Mesothelial cell of epicardium (in vitro differentiated cells): ENCODE measurements at regions not wholly inside any gene's neighbourhood (a gene's known extent, or its start where the extent isn't known, plus 50 kb on each side); places are given as distances from the start of the nearest gene placed in this dataset.

ENCODE experiments used
- DNase-seq, 2 experiments: peaks; one replicate each; pipeline ENCODE4 v3.0.0; 2021; ENCODE audit warnings: low spot score in 2 of 2; ENCODE audit not compliant: unreplicated experiment in 2 of 2
- H3K27ac Mint-ChIP-seq: 2 replicates; pipeline ENCODE4 v1.8.0; 2021; ENCODE audit warnings: mixed read lengths
- H3K27me3 Mint-ChIP-seq: 2 replicates; pipeline ENCODE4 v1.8.0; 2021; ENCODE audit warnings: low read depth, mixed read lengths
- H3K36me3 Mint-ChIP-seq: 2 replicates; pipeline ENCODE4 v1.8.0; 2021; ENCODE audit warnings: mixed read lengths
- H3K4me1 Mint-ChIP-seq: 2 replicates; pipeline ENCODE4 v1.8.0; 2021; ENCODE audit warnings: mixed read lengths
- H3K4me3 Mint-ChIP-seq: 2 replicates; pipeline ENCODE4 v1.8.0; 2021; ENCODE audit warnings: mild to moderate bottlenecking, moderate library complexity, mixed read lengths
- H3K9me3 Mint-ChIP-seq: 2 replicates; pipeline ENCODE4 v1.8.0; 2021; ENCODE audit warnings: mixed read lengths
- TF ChIP-seq, protein P1 (sequence below): fragments of 200-600 bp; sonication (generic); IDR thresholded peaks from one replicate; pipeline ENCODE4 v1.5.0; 2021; ENCODE audit warnings: antibody characterized with exemption; ENCODE audit not compliant: unreplicated experiment

DNA sequence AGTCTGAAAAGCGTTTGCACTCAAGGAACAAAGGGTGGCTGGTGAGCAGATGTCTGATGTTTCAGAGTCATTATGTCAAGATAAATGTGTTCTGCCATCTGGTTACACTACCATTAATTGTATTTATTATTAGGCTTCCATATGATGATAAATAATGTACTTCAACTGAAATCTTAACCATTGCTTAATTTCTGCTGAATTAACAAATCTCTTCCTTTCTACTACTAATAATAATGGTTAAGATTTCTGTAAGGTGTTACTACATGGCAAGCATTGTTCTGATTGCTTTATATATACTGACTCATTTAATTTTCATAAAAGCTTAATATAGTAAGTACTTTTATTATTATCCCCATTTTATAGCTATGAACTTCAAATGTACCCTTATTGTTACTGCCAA lies 68.4 kb upstream of the GALNT15 start:
- Mint-ChIP-seq H3K36me3 (no peaks in the 10 kb centered on the region), H3K9me3 (peaks cover 8% of the 10 kb centered on the region), H3K4me1 (no peaks in the 10 kb centered on the region), H3K27ac (no peak overlapping the region), H3K4me3 (no peak overlapping the region), H3K27me3 (peaks cover 14% of the 10 kb centered on the region)
- TF ChIP-seq, protein P1, sequence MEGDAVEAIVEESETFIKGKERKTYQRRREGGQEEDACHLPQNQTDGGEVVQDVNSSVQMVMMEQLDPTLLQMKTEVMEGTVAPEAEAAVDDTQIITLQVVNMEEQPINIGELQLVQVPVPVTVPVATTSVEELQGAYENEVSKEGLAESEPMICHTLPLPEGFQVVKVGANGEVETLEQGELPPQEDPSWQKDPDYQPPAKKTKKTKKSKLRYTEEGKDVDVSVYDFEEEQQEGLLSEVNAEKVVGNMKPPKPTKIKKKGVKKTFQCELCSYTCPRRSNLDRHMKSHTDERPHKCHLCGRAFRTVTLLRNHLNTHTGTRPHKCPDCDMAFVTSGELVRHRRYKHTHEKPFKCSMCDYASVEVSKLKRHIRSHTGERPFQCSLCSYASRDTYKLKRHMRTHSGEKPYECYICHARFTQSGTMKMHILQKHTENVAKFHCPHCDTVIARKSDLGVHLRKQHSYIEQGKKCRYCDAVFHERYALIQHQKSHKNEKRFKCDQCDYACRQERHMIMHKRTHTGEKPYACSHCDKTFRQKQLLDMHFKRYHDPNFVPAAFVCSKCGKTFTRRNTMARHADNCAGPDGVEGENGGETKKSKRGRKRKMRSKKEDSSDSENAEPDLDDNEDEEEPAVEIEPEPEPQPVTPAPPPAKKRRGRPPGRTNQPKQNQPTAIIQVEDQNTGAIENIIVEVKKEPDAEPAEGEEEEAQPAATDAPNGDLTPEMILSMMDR, result no peak
- no peak for DNase-seq

DNA sequence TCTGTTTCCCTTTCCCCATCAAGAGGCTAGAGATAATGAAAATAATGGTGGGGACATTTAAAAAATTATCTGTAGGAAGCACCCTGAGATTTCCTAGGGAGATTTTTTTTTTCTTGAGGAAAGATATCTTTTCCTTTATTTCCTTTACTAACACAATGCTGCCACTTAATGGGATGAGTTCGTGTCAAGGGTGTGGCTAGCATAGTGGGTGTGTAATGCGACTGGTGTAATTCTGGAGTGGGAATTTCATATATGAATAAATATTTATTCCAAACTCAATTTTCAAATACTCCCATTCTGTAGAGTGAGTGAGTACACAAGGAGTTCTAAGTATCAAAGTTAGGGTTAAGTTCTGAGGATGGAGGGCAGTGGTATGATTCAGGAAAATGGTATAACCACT lies 66.1 kb upstream of the GALNT15 start:
- Mint-ChIP-seq H3K27ac (no peak overlapping the region), H3K9me3 (peaks cover 19% of the 10 kb centered on the region), H3K27me3 (peaks cover 14% of the 10 kb centered on the region), H3K36me3 (no peaks in the 10 kb centered on the region), H3K4me1 (no peaks in the 10 kb centered on the region), H3K4me3 (no peak overlapping the region)
- TF ChIP-seq, protein P1, result no peak
- no peak for DNase-seq

DNA sequence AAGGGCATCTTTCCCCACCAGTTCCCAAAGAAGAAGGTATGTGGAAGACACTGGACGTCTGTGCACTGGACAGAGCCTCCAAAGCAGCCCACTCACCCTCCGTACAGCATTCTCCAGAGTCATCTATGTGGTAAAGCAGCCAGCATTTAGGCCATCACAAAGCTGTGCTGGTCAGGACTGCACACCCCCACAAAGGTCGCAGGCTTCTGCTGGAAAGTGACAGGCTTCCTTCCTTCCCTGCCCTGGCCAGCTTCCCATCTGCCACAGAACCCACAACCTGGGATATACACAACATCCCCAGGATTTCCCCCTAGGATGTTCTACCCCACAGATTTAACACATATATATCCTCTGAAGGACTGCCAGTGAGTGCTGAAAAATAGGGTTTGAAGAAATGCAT lies 64.6 kb upstream of the GALNT15 start:
- Mint-ChIP-seq H3K9me3 (peaks cover 24% of the 10 kb centered on the region), H3K36me3 (no peaks in the 10 kb centered on the region), H3K4me3 (no peak overlapping the region), H3K27ac (no peak overlapping the region), H3K4me1 (no peaks in the 10 kb centered on the region), H3K27me3 (peaks cover 10% of the 10 kb centered on the region)
- TF ChIP-seq, protein P1, result no peak
- no peak for DNase-seq

DNA sequence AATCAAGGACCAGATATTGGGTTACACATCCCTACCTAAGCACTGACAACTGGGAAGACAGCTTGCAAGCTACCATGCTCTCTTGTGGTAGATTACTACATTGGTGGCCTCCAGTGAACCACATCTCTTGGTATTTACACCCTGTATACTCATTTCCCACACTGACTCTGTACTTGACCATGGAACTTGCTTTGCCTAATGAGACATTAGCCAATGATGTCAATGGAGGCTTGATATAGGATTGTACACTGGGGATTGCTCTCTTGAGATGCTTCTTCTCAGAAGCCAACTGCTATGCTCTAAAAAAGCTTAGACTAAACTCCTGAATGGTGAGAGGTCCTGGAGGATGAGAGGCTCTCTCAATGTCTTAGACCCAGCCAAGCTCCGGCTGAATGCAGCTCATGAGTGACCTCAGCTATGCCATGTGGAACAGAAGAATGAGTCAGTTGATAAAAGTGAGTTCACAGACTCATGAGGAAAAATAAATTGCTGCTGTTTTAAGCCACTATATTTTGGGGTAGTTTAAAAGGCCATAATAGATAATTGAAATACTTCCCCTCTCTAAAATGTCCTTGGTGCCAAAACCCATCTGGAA lies 61.5 kb upstream of the GALNT15 start:
- Mint-ChIP-seq H3K4me3 (no peak overlapping the region), H3K27me3 (peaks cover 6% of the 10 kb centered on the region), H3K27ac (no peak overlapping the region), H3K36me3 (no peaks in the 10 kb centered on the region), H3K9me3 (peaks cover 17% of the 10 kb centered on the region), H3K4me1 (no peaks in the 10 kb centered on the region)
- TF ChIP-seq, protein P1, result no peak
- DNase-seq, result no peak

DNA sequence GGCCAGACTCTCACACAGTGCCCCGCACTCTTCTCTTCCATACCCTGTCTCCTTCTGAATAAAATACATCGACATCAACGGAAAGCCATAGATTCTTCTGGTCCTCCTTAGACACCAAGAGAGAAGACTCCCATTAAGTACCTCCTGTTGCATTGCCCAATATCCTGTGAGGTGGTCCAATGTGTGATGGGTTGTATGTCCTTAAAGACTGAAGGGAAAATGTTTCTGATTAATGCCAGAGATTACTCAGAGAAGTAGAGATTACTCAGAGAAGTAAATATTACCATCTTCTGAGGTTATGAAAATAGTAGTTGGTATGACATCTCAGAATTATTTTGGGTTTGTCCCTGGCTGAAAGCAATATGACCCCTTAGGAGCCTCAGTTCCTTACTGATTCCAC lies 60.8 kb upstream of the GALNT15 start:
- no peak for DNase-seq
- Mint-ChIP-seq H3K9me3 (peaks cover 17% of the 10 kb centered on the region), H3K4me3 (no peak overlapping the region), H3K27me3 (peaks cover 6% of the 10 kb centered on the region), H3K4me1 (no peaks in the 10 kb centered on the region), H3K27ac (no peak overlapping the region), H3K36me3 (no peaks in the 10 kb centered on the region)
- TF ChIP-seq, protein P1, result no peak

DNA sequence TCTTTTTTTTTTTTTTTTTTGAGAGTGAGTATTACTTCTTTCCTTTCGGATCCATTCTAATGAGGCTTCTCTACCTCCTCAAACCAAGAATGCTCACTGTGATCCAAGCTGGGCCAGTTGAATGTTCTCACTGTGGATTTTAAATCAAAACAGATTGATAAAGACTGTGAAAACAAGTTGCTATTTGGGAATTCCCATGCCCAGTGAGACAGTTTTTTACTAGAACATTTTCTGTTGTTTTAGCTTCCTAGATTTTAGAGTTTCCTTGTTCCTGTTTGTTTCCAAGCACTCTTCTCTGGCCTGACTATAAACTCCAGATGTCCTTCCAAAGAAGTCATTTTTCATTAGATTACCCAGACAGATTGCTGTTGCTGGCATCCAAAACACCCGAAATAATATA lies 60.1 kb upstream of the GALNT15 start:
- TF ChIP-seq, protein P1, result no peak
- no peak overlapping the region for H3K4me3 Mint-ChIP-seq
- DNase-seq, result no peak
- H3K4me1 Mint-ChIP-seq, result no peaks in the 10 kb centered on the region
- H3K9me3 Mint-ChIP-seq, result peaks cover 17% of the 10 kb centered on the region
- peaks cover 6% of the 10 kb centered on the region for H3K27me3 Mint-ChIP-seq
- no peaks in the 10 kb centered on the region for H3K36me3 Mint-ChIP-seq
- no peak overlapping the region for H3K27ac Mint-ChIP-seq
